Psoas muscle (tissue), 7 donors: ENCODE measurements at regions not wholly inside any gene's neighbourhood (a gene's known extent, or its start where the extent isn't known, plus 50 kb on each side); places are given as distances from the start of the nearest gene placed in this dataset.

ENCODE experiments used
- ATAC-seq, 4 donors: fragments of 200-7000 bp; cut with Tn5 transposase; one replicate each; pipeline ENCODE4 v1.9.1; 2020; ENCODE audit warnings: moderate library complexity in 3 of 4, mild to moderate bottlenecking in 2 of 4
- DNase-seq, 2 donors: peaks; one replicate each; pipeline ENCODE4 v3.0.0-alpha.2; 2020
- H3K27ac ChIP-seq: fragments of 200-600 bp; one replicate; pipeline ENCODE4 v1.8.0; 2022
- H3K27me3 ChIP-seq, 3 donors: fragments of 200-600 bp in 1 of 3; one replicate each; pipeline versions ENCODE4 v1.6.1 to v1.8.0; 2013 to 2022; ENCODE audit warnings: low read length in 2 of 3, mild to moderate bottlenecking in 2 of 3, moderate library complexity in 1 of 3; ENCODE audit not compliant: insufficient read depth in 3 of 3
- H3K36me3 ChIP-seq, 2 donors: fragments of 200-600 bp in 1 of 2; one replicate each; pipeline versions ENCODE4 v1.6.1 to v1.8.0; 2013 to 2022; ENCODE audit warnings: low read depth in 1 of 2, mild to moderate bottlenecking in 1 of 2, moderate library complexity in 1 of 2; ENCODE audit not compliant: insufficient read depth in 1 of 2
- H3K4me1 ChIP-seq: fragments of 200-600 bp; one replicate; pipeline ENCODE4 v1.8.0; 2022
- H3K4me3 ChIP-seq: fragments of 200-600 bp; one replicate; pipeline ENCODE4 v1.8.0; 2022; ENCODE audit warnings: mild to moderate bottlenecking
- H3K9me3 ChIP-seq: fragments of 200-600 bp; one replicate; pipeline ENCODE4 v1.8.0; 2022
- CTCF ChIP-seq: fragments of 200-600 bp; IDR thresholded peaks from one replicate; pipeline ENCODE4 v1.8.0; 2022; ENCODE audit warnings: antibody characterized with exemption
- WGBS, 3 donors: extraction: QIAGEN DNeasy Blood & Tissue Kit; methylation state at CpG; one replicate each; pipeline versions ENCODE4 v1.1.6 to v1.1.7; 2013; 5-methylcytosine and 5-hydroxymethylcytosine counted together
- intact Hi-C, 2 donors: fragments of 100-400 bp; cut with DNase I; formaldehyde crosslinking; loops; one replicate each; pipeline versions ENCODE4 v1.11.0 to v1.14.2; 2022
- donor health status: healthy with polysubstance abuse.
- donor health status: DM: no; HTN: no; CAD: no; lungs with moderate emphysema.
- donor health status: Bipolar disorder and iron deficiency.
- donor health status: healthy.
- donor health status: DM: yes; HTN: yes; CAD: no.
- donor health status: DM: no; HTN: no; CAD: no.
- donor health status: DM: yes; HTN: yes; CAD: no.

GRCh38 chr13:44230071-44230470 is 143.6 kb upstream of the SERP2 start:
- ATAC-seq = no peak
- 80 to 92% (median 82%) methylated on average over 7 of the region's 7 CpGs for WGBS, 3 donors
- Histone ChIP-seq H3K36me3 (no peaks in the 10 kb centered on the region), H3K4me1 (peaks cover 26% of the 10 kb centered on the region), H3K27ac (no peak overlapping the region), H3K27me3 (no peaks in the 10 kb centered on the region), H3K4me3 (no peak overlapping the region), H3K9me3 (no peaks in the 10 kb centered on the region)
- TF ChIP-seq CTCF = no peak
- no peak for DNase-seq
- intact Hi-C loops = loop anchor here in 1 of 2 donors (10.0 kb wide), 1 partner anchor 75 kb away; no protein-coding TSS in a partner anchor

GRCh38 chr13:44230736-44231135 is 142.9 kb upstream of the SERP2 start:
- ATAC-seq = no peak
- H3K9me3 ChIP-seq = no peaks in the 10 kb centered on the region
- H3K4me1 ChIP-seq = peaks cover 32% of the 10 kb centered on the region
- H3K27me3 ChIP-seq = no peaks in the 10 kb centered on the region
- DNase-seq = no peak
- TF ChIP-seq CTCF = no peak
- intact Hi-C loops = loop anchor here in 1 of 2 donors (10.0 kb wide), 1 partner anchor 76 kb away; no protein-coding TSS in a partner anchor
- H3K36me3 ChIP-seq = no peaks in the 10 kb centered on the region
- H3K4me3 ChIP-seq = no peak overlapping the region
- WGBS, 3 donors = 84 to 87% (median 85%) methylated on average over 6 of the region's 6 CpGs
- H3K27ac ChIP-seq = no peak overlapping the region

- peaks cover 44% of the 10 kb centered on the region for H3K4me1 ChIP-seq
- intact Hi-C loops = loop anchor here (2.0 to 10.0 kb wide), 2 partner anchors 69 to 77 kb away; no protein-coding TSS in a partner anchor
- H3K36me3 ChIP-seq = no peaks in the 10 kb centered on the region
- peak overlapping the region; percentile 91 for H3K27ac ChIP-seq
- H3K27me3 ChIP-seq = no peaks in the 10 kb centered on the region
- H3K9me3 ChIP-seq = no peaks in the 10 kb centered on the region
- 61 to 69% (median 68%) methylated on average over 15 of the region's 15 CpGs for WGBS, 3 donors
- peak; percentile 18 for TF ChIP-seq CTCF
- peak overlapping the region; percentile 29 for H3K4me3 ChIP-seq
- DNase-seq (peak; percentile 72 to 76), ATAC-seq (peak; percentile 86 to 94 (median 90))
Measured at GRCh38 chr13:44231786-44232516, 141.7 kb upstream of the SERP2 start.

GRCh38 chr13:44232774-44233173 is 140.8 kb upstream of the SERP2 start:
- ATAC-seq = peak in 1 of 4 donors; percentile 30
- Histone ChIP-seq H3K4me1 (peaks cover 53% of the 10 kb centered on the region), H3K4me3 (peak overlapping the region; percentile 29), H3K9me3 (no peaks in the 10 kb centered on the region), H3K27me3 (no peaks in the 10 kb centered on the region), H3K36me3 (no peaks in the 10 kb centered on the region), H3K27ac (peak overlapping the region; percentile 91)
- 32 to 64% (median 41%) methylated on average over 6 of the region's 6 CpGs for WGBS, 3 donors
- TF ChIP-seq CTCF = no peak
- no peak for DNase-seq
- intact Hi-C loops = loop anchor here (2.0 to 10.0 kb wide), 2 partner anchors 68 to 78 kb away; no protein-coding TSS in a partner anchor
